ENCODE measurements at regions not wholly inside any gene's neighbourhood (a gene's known extent, or its start where the extent isn't known, plus 50 kb on each side); places are given as distances from the start of the nearest gene placed in this dataset.

GRCh38 chr14:98808494-98809407 lies 463.2 kb downstream of the BCL11B start:
- no peaks in the 10 kb centered on the region for H3K36me3 ChIP-seq
- no peak for TF ChIP-seq Cebpa-rat (IDR thresholded peaks at IDR 0.05)
- peaks cover 0 to 8% (median 0%) of the 10 kb centered on the region in 10 experiments; a peak in 2 of 20 replicates for H3K4me1 ChIP-seq
- H3K27ac ChIP-seq = no peak overlapping the region
- H3K9ac ChIP-seq = no peak overlapping the region
- H3K4me2 ChIP-seq = peak overlapping the region in 1 of 11 experiments; percentile 5; a peak in 1 of 22 replicates
- H3K27me3 ChIP-seq = no peaks in the 10 kb centered on the region
- H3K9me3 ChIP-seq (replicated peaks in 1 of 11) = no peaks in the 10 kb centered on the region
- H4K20me1 ChIP-seq = no peaks in the 10 kb centered on the region
- no peak overlapping the region for H3K4me3 ChIP-seq

GRCh38 chr14:98816195-98816594 lies 455.8 kb downstream of the BCL11B start:
- Histone ChIP-seq H3K4me1 (peaks cover 0 to 6% (median 0%) of the 10 kb centered on the region in 10 experiments; a peak in 1 of 20 replicates), H3K27ac (no peak overlapping the region), H3K9me3 (replicated peaks in 1 of 11) (no peaks in the 10 kb centered on the region), H3K36me3 (no peaks in the 10 kb centered on the region), H3K4me2 (no peak overlapping the region), H3K27me3 (no peaks in the 10 kb centered on the region), H4K20me1 (no peaks in the 10 kb centered on the region), H3K9ac (no peak overlapping the region), H3K4me3 (no peak overlapping the region)
- no peak for TF ChIP-seq Cebpa-rat (IDR thresholded peaks at IDR 0.05)

DNA sequence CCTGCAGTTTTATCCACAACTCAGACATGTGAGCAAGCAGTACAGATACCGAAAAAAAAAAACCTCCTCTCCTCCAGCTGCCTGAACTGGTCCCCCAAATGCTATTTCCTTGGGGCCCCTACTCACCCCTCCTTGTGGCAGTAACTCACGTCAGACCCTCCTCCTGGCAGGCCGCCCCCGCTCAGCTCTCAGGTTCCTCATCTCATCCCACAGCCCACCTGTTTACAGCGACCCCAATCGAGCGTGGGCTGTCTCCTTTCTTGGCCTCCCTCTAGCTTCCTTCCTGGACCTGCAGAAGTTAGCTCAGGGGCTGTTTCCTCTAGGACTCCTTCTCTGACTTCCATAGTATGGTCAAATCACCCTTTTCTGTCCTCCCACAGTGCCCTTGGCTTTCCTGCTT lies 455.3 kb downstream of the BCL11B start:
- Histone ChIP-seq H3K27me3 (no peaks in the 10 kb centered on the region), H3K9ac (no peak overlapping the region), H4K20me1 (no peaks in the 10 kb centered on the region), H3K4me1 (peaks cover 0 to 6% (median 0%) of the 10 kb centered on the region in 10 experiments; a peak in 1 of 20 replicates), H3K27ac (no peak overlapping the region), H3K4me3 (no peak overlapping the region), H3K36me3 (no peaks in the 10 kb centered on the region), H3K4me2 (no peak overlapping the region), H3K9me3 (replicated peaks in 1 of 11) (no peaks in the 10 kb centered on the region)
- TF ChIP-seq Cebpa-rat (IDR thresholded peaks at IDR 0.05) = no peak

GRCh38 chr14:98819132-98819866 lies 452.7 kb downstream of the BCL11B start:
- Histone ChIP-seq H3K4me2 (peak overlapping the region in 2 of 11 experiments; percentile 7 to 19; a peak in 2 of 22 replicates), H3K4me1 (peaks cover 0 to 6% (median 0%) of the 10 kb centered on the region in 10 experiments; a peak in 1 of 20 replicates), H4K20me1 (no peaks in the 10 kb centered on the region), H3K27me3 (no peaks in the 10 kb centered on the region), H3K9me3 (replicated peaks in 1 of 11) (no peaks in the 10 kb centered on the region), H3K4me3 (no peak overlapping the region), H3K27ac (no peak overlapping the region), H3K9ac (no peak overlapping the region), H3K36me3 (no peaks in the 10 kb centered on the region)
- TF ChIP-seq Cebpa-rat (IDR thresholded peaks at IDR 0.05) = no peak

DNA sequence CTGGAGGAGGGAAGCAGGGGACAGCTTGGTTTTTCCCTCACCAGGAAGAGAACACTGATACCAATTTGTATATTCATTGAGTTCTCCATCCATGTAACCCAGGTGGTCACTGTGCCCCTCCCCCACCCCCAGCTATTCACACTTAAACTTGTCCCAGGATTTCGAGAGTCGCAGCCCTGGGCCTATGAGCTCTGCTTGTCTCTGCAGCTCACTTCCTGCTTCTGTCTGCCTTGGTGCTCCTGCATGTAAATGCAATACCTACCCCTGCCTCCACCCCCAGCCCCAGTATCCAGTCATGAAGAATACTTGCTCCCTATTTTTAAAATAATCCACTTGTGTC lies 452.2 kb downstream of the BCL11B start:
- Histone ChIP-seq H3K4me2 (no peak overlapping the region), H3K27me3 (no peaks in the 10 kb centered on the region), H4K20me1 (no peaks in the 10 kb centered on the region), H3K36me3 (no peaks in the 10 kb centered on the region), H3K27ac (no peak overlapping the region), H3K9ac (no peak overlapping the region), H3K4me1 (peaks cover 0 to 6% (median 0%) of the 10 kb centered on the region in 10 experiments; a peak in 1 of 20 replicates), H3K9me3 (replicated peaks in 1 of 11) (no peaks in the 10 kb centered on the region), H3K4me3 (no peak overlapping the region)
- no peak for TF ChIP-seq Cebpa-rat (IDR thresholded peaks at IDR 0.05)

DNA sequence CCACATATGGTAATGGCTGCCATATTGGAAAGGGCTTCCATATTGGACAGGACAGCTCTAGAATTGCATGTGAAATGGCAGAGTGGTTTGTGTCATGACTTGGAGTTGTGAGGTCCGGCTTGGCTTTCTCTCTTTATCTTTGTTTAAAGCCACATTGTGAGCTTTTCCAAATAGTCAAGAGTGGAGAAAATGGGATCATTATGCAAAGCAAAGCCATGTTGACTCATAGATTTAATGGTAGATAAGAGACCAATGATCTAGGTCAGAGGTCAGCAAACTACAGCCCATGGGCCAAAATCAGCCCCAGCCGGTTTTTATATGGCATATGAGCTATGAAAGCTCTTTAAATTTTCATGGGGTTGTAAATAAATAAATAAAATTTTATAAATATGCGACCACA lies 449.1 kb downstream of the BCL11B start:
- H3K4me3 ChIP-seq = no peak overlapping the region
- no peaks in the 10 kb centered on the region for H4K20me1 ChIP-seq
- no peak for TF ChIP-seq Cebpa-rat (IDR thresholded peaks at IDR 0.05)
- peaks cover 0 to 6% (median 0%) of the 10 kb centered on the region in 10 experiments; a peak in 4 of 20 replicates for H3K4me1 ChIP-seq
- H3K9ac ChIP-seq = no peak overlapping the region
- H3K27me3 ChIP-seq = no peaks in the 10 kb centered on the region
- H3K4me2 ChIP-seq = no peak overlapping the region
- H3K27ac ChIP-seq = no peak overlapping the region
- no peaks in the 10 kb centered on the region for H3K9me3 ChIP-seq (replicated peaks in 1 of 11)
- no peaks in the 10 kb centered on the region for H3K36me3 ChIP-seq

GRCh38 chr14:98826618-98827017 lies 445.4 kb downstream of the BCL11B start:
- no peak overlapping the region for H3K4me3 ChIP-seq
- H3K27me3 ChIP-seq = no peaks in the 10 kb centered on the region
- H3K4me1 ChIP-seq = peaks cover 0 to 4% (median 0%) of the 10 kb centered on the region in 10 experiments; a peak in 3 of 20 replicates
- no peaks in the 10 kb centered on the region for H3K9me3 ChIP-seq (replicated peaks in 1 of 11)
- no peak overlapping the region for H3K4me2 ChIP-seq
- H3K27ac ChIP-seq = no peak overlapping the region
- H3K36me3 ChIP-seq = no peaks in the 10 kb centered on the region
- no peak overlapping the region for H3K9ac ChIP-seq
- H4K20me1 ChIP-seq = no peaks in the 10 kb centered on the region
- no peak for TF ChIP-seq Cebpa-rat (IDR thresholded peaks at IDR 0.05)

DNA sequence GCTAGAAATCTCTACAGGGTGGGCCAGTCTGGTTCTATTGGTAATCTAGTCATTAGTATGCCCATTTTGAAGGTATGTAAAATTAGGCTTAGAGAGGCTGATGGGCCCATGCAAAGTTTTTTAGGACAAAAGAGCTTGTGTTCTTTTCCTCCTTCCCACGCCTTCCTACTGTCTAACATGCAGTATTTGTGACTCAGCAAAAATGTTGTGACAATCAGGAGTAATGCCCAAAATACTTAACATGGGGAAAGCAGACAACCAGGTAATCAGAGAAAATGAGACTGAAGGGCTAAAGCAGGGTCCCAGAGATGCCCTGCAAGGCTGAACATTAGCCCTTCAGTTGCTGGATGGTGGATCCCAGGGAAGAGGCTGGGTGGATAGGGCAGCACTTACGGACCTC lies 437.9 kb downstream of the BCL11B start:
- H4K20me1 ChIP-seq = no peaks in the 10 kb centered on the region
- no peak overlapping the region for H3K4me3 ChIP-seq
- H3K4me2 ChIP-seq = no peak overlapping the region
- H3K27me3 ChIP-seq = no peaks in the 10 kb centered on the region
- H3K9me3 ChIP-seq (replicated peaks in 1 of 11) = peaks cover 0 to 11% (median 0%) of the 10 kb centered on the region in 11 experiments; a peak in 5 of 22 replicates
- H3K4me1 ChIP-seq = no peaks in the 10 kb centered on the region
- TF ChIP-seq Cebpa-rat (IDR thresholded peaks at IDR 0.05) = no peak
- H3K36me3 ChIP-seq = no peaks in the 10 kb centered on the region
- no peak overlapping the region for H3K27ac ChIP-seq
- no peak overlapping the region for H3K9ac ChIP-seq

GRCh38 chr14:98835051-98835824 lies 436.8 kb downstream of the BCL11B start:
- no peak overlapping the region for H3K9ac ChIP-seq
- no peak overlapping the region for H3K4me3 ChIP-seq
- H3K9me3 ChIP-seq (replicated peaks in 1 of 11) = peaks cover 0 to 11% (median 0%) of the 10 kb centered on the region in 11 experiments; a peak in 5 of 22 replicates
- no peaks in the 10 kb centered on the region for H3K27me3 ChIP-seq
- H4K20me1 ChIP-seq = no peaks in the 10 kb centered on the region
- no peak overlapping the region for H3K27ac ChIP-seq
- H3K4me2 ChIP-seq = no peak overlapping the region
- no peaks in the 10 kb centered on the region for H3K4me1 ChIP-seq
- H3K36me3 ChIP-seq = no peaks in the 10 kb centered on the region
- no peak for TF ChIP-seq Cebpa-rat (IDR thresholded peaks at IDR 0.05)

Measured in BLaER1 treated with 17β-estradiol and CSF1 and Interleukin-3, amounts not matched to agents 10 nM and 100 nM (cell line).